Large intestine (tissue), 3 donors: ENCODE measurements at regions not wholly inside any gene's neighbourhood (a gene's known extent, or its start where the extent isn't known, plus 50 kb on each side); places are given as distances from the start of the nearest gene placed in this dataset.

Experiments
- DNase-seq, 2 donors: peaks; one replicate each; pipeline versions ENCODE4 v3.0.0 to v3.0.0-alpha.2; 2013
- H3K27ac ChIP-seq: one replicate; pipeline ENCODE4 v1.5.1; 2013; ENCODE audit warnings: low read length
- H3K27me3 ChIP-seq: 2 replicates; pipeline ENCODE4 v1.6.1; 2013; ENCODE audit warnings: low read length; ENCODE audit not compliant: control insufficient read depth, insufficient read depth
- H3K36me3 ChIP-seq: 2 replicates; pipeline ENCODE4 v1.6.1; 2013; ENCODE audit warnings: low read length; ENCODE audit not compliant: control insufficient read depth, insufficient read depth
- H3K4me1 ChIP-seq: one replicate; pipeline ENCODE4 v1.6.1; 2013; ENCODE audit warnings: low read length; ENCODE audit not compliant: control insufficient read depth, insufficient read depth
- H3K4me3 ChIP-seq: one replicate; pipeline ENCODE4 v1.5.1; 2013; ENCODE audit warnings: low read length
- H3K9me3 ChIP-seq: one replicate; pipeline ENCODE4 v1.6.1; 2013; ENCODE audit warnings: mild to moderate bottlenecking, low read depth, low read length, moderate library complexity; ENCODE audit not compliant: control insufficient read depth
- WGBS: methylation state at CpG from one replicate; pipeline ENCODE4 v1.1.5; 2013; ENCODE audit warnings: low lambda C conversion rate; ENCODE audit not compliant: insufficient coverage; 5-methylcytosine and 5-hydroxymethylcytosine counted together

- Histone ChIP-seq H3K4me1 (no peaks in the 10 kb centered on the region), H3K27me3 (no peaks in the 10 kb centered on the region), H3K27ac (no peak overlapping the region), H3K4me3 (no peak overlapping the region), H3K36me3 (no peaks in the 10 kb centered on the region), H3K9me3 (no peaks in the 10 kb centered on the region)
- 80% methylated on average over 2 of the region's 3 CpGs for WGBS
- DNase-seq: no peak
Observed at GRCh38 chr4:116531026-116531425, 554.4 kb downstream of the TRAM1L1 start.

- no peak overlapping the region for H3K4me3 ChIP-seq
- H3K27ac ChIP-seq: no peak overlapping the region
- no peaks in the 10 kb centered on the region for H3K27me3 ChIP-seq
- no peaks in the 10 kb centered on the region for H3K36me3 ChIP-seq
- no peaks in the 10 kb centered on the region for H3K9me3 ChIP-seq
- H3K4me1 ChIP-seq: no peaks in the 10 kb centered on the region
- no peak for DNase-seq
- 60% methylated on average over 1 of the region's 2 CpGs for WGBS
Observed at GRCh38 chr4:116530048-116530447, 555.3 kb downstream of the TRAM1L1 start.

- WGBS: no CpG with 5 or more reads among the region's 1 CpG
- H3K27ac ChIP-seq: no peak overlapping the region
Observed at GRCh38 chr4:116529129-116529528, 556.2 kb downstream of the TRAM1L1 start.

DNA sequence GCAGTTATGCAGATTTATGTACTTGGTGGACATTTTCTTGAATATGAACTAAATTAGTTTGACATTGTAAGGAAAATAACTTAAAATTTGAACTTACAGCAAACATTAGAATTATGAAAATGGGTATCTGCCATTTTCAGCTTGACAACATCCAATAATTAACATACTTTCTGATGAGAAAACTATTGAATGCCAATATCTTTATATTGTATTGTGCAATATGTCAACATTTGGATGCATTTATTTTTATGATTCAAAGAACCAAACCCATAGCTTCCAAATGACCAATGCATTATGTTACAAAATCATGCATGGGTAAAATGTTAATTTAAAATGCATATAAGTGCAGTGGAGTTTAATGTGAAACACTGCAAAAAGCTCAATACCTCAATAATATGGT, 562.5 kb downstream of the TRAM1L1 start:
- H3K36me3 ChIP-seq: no peaks in the 10 kb centered on the region
- no peaks in the 10 kb centered on the region for H3K27me3 ChIP-seq
- H3K4me3 ChIP-seq: no peak overlapping the region
- DNase-seq: no peak
- no peaks in the 10 kb centered on the region for H3K4me1 ChIP-seq
- H3K27ac ChIP-seq: no peak overlapping the region
- no peaks in the 10 kb centered on the region for H3K9me3 ChIP-seq

More at GRCh38 chr4:116529129-116529528, 556.2 kb downstream of the TRAM1L1 start:
- Histone ChIP-seq H3K4me1 (no peaks in the 10 kb centered on the region), H3K27me3 (no peaks in the 10 kb centered on the region), H3K4me3 (no peak overlapping the region), H3K9me3 (no peaks in the 10 kb centered on the region), H3K36me3 (no peaks in the 10 kb centered on the region)
- no peak for DNase-seq

DNA sequence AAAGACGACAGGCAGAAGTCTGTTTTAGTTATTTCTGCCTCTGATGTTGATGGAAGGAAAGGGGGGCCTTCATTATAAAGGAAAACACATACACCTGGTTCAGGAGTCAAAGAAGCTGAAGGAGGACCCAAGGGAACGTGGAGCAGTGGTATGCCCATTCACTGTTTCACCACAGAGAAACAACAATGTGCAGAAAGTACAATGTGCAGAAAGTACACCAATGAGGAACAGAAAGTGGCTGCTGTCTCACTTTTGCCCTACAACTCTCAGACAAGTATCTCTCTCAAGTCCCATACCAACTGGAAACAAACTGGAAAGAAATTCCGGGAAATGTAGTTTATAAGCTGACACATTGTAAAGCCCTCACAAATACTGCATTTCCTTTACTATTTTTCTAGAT, 564.5 kb downstream of the TRAM1L1 start:
- Histone ChIP-seq H3K27me3 (no peaks in the 10 kb centered on the region), H3K36me3 (no peaks in the 10 kb centered on the region), H3K4me1 (no peaks in the 10 kb centered on the region), H3K9me3 (no peaks in the 10 kb centered on the region), H3K4me3 (no peak overlapping the region), H3K27ac (no peak overlapping the region)
- DNase-seq: no peak
- no CpG with 5 or more reads among the region's 3 CpGs for WGBS

DNA sequence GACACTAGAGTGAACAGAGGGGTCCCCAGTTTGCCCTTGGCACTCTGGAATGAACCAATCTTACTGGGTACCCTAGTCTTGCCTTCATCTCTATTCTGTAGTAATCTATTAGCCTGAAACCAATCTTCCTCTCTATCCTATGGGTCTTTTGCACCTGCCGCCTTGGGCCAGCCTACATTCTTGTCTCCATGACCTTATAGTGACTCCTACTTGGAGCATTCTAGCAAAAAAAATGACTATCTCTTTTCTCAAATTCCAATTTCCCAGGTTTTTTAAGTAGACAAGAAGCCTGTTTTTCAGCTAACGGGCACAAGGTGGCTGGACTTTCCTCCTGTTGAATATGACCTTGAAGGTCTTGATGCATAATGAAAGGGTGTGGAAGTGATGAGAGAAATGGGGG, 568.7 kb downstream of the TRAM1L1 start:
- no peaks in the 10 kb centered on the region for H3K36me3 ChIP-seq
- H3K4me3 ChIP-seq: no peak overlapping the region
- 100% methylated on average over 1 of the region's 2 CpGs for WGBS
- H3K27me3 ChIP-seq: no peaks in the 10 kb centered on the region
- H3K9me3 ChIP-seq: no peaks in the 10 kb centered on the region
- DNase-seq: no peak
- H3K27ac ChIP-seq: no peak overlapping the region
- H3K4me1 ChIP-seq: no peaks in the 10 kb centered on the region

- no peak overlapping the region for H3K4me3 ChIP-seq
- no peak overlapping the region for H3K27ac ChIP-seq
- no peaks in the 10 kb centered on the region for H3K4me1 ChIP-seq
- no CpG with 5 or more reads among the region's 1 CpG for WGBS
- no peak for DNase-seq
- H3K27me3 ChIP-seq: no peaks in the 10 kb centered on the region
- no peaks in the 10 kb centered on the region for H3K36me3 ChIP-seq
- no peaks in the 10 kb centered on the region for H3K9me3 ChIP-seq
Observed at GRCh38 chr4:116515959-116516358, 569.4 kb downstream of the TRAM1L1 start.

GRCh38 chr4:116512552-116512951, 572.8 kb downstream of the TRAM1L1 start:
- Histone ChIP-seq H3K9me3 (no peaks in the 10 kb centered on the region), H3K4me3 (no peak overlapping the region)
- 90% methylated on average over 2 of the region's 3 CpGs for WGBS

DNA sequence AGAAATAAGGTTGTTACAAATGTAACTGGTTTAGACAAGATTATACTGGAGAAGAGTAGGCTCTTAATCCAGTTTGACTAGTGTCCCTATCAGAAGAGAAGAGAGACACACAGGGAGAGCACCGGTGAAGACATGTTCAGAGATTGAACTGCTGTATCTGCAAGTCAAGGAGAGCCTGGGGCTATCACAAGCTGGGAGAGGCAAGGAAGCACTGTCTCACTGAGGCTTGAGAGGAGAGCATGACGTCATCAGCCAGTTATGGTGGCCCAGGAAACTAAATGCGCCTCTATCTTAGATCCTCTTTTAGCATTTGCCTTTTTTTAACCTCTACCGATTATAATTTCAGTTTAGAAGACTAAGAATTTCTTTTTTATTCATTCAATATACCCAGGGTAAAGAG, 583.4 kb downstream of the TRAM1L1 start:
- Histone ChIP-seq H3K36me3 (no peaks in the 10 kb centered on the region), H3K27ac (no peak overlapping the region), H3K27me3 (no peaks in the 10 kb centered on the region), H3K9me3 (no peaks in the 10 kb centered on the region), H3K4me1 (no peaks in the 10 kb centered on the region), H3K4me3 (no peak overlapping the region)
- 86% methylated on average over 3 of the region's 4 CpGs for WGBS
- no peak for DNase-seq

More at GRCh38 chr4:116512552-116512951, 572.8 kb downstream of the TRAM1L1 start:
- no peak for DNase-seq
- Histone ChIP-seq H3K36me3 (no peaks in the 10 kb centered on the region), H3K27ac (no peak overlapping the region), H3K4me1 (no peaks in the 10 kb centered on the region), H3K27me3 (no peaks in the 10 kb centered on the region)

DNA sequence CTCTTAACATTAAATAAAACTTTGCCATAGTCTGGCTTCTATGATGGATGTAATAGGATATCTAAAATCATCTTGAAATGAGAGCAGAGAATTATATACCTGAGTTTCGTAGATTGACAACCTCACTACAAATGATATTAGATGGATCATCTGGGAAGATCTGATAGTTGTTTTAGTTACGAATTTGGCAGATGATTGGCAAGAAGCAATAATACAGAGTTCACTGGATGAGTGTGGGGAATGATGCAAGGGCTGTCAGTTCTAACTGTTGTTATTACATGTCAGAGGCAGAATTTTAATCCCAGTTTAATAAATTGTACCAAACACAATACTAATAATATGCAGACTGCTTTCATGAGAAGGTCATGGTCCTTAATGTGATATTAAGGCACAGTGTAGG, 585.2 kb downstream of the TRAM1L1 start:
- H3K36me3 ChIP-seq: no peaks in the 10 kb centered on the region
- no CpG with 5 or more reads among the region's 2 CpGs for WGBS

GRCh38 chr4:116489739-116490138, 595.6 kb downstream of the TRAM1L1 start:
- Histone ChIP-seq H3K4me1 (no peaks in the 10 kb centered on the region), H3K9me3 (no peaks in the 10 kb centered on the region), H3K27ac (no peak overlapping the region), H3K4me3 (no peak overlapping the region), H3K36me3 (no peaks in the 10 kb centered on the region), H3K27me3 (no peaks in the 10 kb centered on the region)
- DNase-seq: no peak

More for the DNA sequence above, 585.2 kb downstream of the TRAM1L1 start:
- Histone ChIP-seq H3K9me3 (no peaks in the 10 kb centered on the region), H3K4me3 (no peak overlapping the region), H3K27me3 (no peaks in the 10 kb centered on the region), H3K4me1 (no peaks in the 10 kb centered on the region), H3K27ac (no peak overlapping the region)
- no peak for DNase-seq
